Smooth muscle cell (in vitro differentiated cells): ENCODE measurements at regions not wholly inside any gene's neighbourhood (a gene's known extent, or its start where the extent isn't known, plus 50 kb on each side); places are given as distances from the start of the nearest gene placed in this dataset.

Experiments
- DNase-seq: peaks from one replicate; lab custom pipeline; 2025; ENCODE audit not compliant: unreplicated experiment; lab: John Stamatoyannopoulos, UW
- H2AFZ ChIP-seq: fragments of 200-600 bp; sonication (generic); 2 replicates; pipeline ENCODE4 v1.6.0; 2016; ENCODE audit warnings: antibody characterized with exemption, low read depth, mild to moderate bottlenecking
- H3F3A ChIP-seq: fragments of 200-600 bp; sonication (generic); 2 replicates; pipeline ENCODE4 v1.6.0; 2017; ENCODE audit warnings: antibody characterized with exemption, low read depth
- H3K27ac ChIP-seq: fragments of 200-600 bp; sonication (generic); 2 replicates; pipeline ENCODE4 v1.5.1; 2016; ENCODE audit warnings: low read depth, mild to moderate bottlenecking
- H3K27me3 ChIP-seq: fragments of 200-600 bp; sonication (generic); 2 replicates; pipeline ENCODE4 v1.6.1; 2016; ENCODE audit warnings: low read depth, mild to moderate bottlenecking
- H3K36me3 ChIP-seq: fragments of 200-600 bp; sonication (generic); 2 replicates; pipeline ENCODE4 v1.5.1; 2016; ENCODE audit warnings: low read depth
- H3K4me1 ChIP-seq: fragments of 200-600 bp; sonication (generic); 2 replicates; pipeline ENCODE4 v1.5.1; 2016; ENCODE audit warnings: low read depth
- H3K4me2 ChIP-seq: fragments of 200-600 bp; sonication (generic); 2 replicates; pipeline ENCODE4 v1.6.0; 2016; ENCODE audit warnings: mild to moderate bottlenecking
- H3K4me3 ChIP-seq: fragments of 200-600 bp; sonication (generic); 2 replicates; pipeline ENCODE4 v1.5.1; 2016; ENCODE audit warnings: mild to moderate bottlenecking
- H3K79me2 ChIP-seq: fragments of 200-600 bp; sonication (generic); 2 replicates; pipeline ENCODE4 v1.6.0; 2016; ENCODE audit warnings: low read depth, mild to moderate bottlenecking
- H3K9ac ChIP-seq: fragments of 200-600 bp; sonication (generic); 2 replicates; pipeline ENCODE4 v1.6.0; 2016; ENCODE audit warnings: low read depth
- H3K9me3 ChIP-seq: fragments of 200-600 bp; sonication (generic); replicated peaks from 2 replicates; pipeline ENCODE4 v1.5.1; 2016; ENCODE audit warnings: low read depth
- H4K20me1 ChIP-seq: fragments of 200-600 bp; sonication (generic); 2 replicates; pipeline ENCODE4 v1.6.0; 2016; ENCODE audit warnings: low read depth
- WGBS: methylation state at CpG from one replicate; pipeline ENCODE4 v1.1.7; 2016; ENCODE audit warnings: low lambda C conversion rate; 5-methylcytosine and 5-hydroxymethylcytosine counted together
- TF ChIP-seq, protein P1 (sequence below): fragments of 200-600 bp; sonication (generic); IDR thresholded peaks from 2 replicates; pipeline ENCODE4 v1.5.1; 2017; ENCODE audit warnings: borderline replicate concordance, mild to moderate bottlenecking, antibody characterized with exemption; ENCODE audit not compliant: insufficient read depth, poor library complexity, severe bottlenecking

DNA sequence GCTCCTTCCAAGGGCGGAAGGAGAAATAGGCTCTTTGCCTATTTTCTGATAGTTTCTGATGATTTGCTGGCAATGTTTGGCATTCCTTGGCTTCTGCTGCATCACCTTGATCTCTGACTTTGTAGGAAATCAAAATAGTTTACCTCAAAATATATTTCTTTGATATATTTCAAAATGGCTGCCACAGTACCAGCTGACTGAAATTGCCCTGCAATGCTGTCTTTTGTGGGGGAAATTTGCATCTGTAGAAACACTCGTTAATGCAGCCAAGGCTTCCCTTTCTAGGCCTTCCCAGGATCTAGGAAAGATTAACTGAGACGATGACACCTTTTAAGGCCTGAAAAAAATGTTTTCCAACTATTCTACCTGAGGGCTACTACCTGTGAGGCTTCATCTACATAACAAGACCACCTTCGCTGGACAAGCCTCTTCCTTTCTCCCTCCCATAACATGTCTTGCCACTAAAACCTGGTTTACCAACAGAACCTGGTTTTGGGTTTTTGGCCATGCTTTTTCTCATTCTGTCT, 212.8 kb upstream of the SSTR1 start:
- 73% methylated on average over 4 of the region's 4 CpGs for WGBS

DNA sequence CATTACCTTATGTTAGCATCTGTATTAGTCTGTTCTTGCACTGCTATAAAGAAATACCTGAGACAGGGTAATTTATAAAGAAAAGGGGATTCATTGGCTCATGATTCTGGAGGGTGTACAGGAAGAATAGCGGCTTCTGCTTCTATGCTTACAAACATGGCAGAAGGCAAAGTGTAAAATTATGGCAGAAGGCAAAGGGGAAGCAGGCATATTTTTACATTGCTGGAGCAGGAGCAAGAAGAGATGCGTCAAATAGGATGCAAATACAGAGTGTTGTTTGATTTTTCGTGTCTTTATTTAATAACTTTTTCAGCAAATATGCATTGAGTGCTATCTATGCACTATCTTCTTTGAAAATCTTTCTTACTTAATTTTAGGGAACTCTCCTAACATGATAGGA, 210.7 kb upstream of the SSTR1 start:
- Histone ChIP-seq H3K9me3 (no peaks in the 10 kb centered on the region), H3K4me3 (no peak overlapping the region), H2AFZ (no peak overlapping the region), H3K27ac (no peak overlapping the region), H3F3A (no peaks in the 10 kb centered on the region), H3K79me2 (no peaks in the 10 kb centered on the region), H3K9ac (no peak overlapping the region), H3K4me1 (no peaks in the 10 kb centered on the region), H3K4me2 (no peak overlapping the region), H3K27me3 (no peaks in the 10 kb centered on the region), H4K20me1 (no peaks in the 10 kb centered on the region), H3K36me3 (no peaks in the 10 kb centered on the region)
- TF ChIP-seq, protein P1, sequence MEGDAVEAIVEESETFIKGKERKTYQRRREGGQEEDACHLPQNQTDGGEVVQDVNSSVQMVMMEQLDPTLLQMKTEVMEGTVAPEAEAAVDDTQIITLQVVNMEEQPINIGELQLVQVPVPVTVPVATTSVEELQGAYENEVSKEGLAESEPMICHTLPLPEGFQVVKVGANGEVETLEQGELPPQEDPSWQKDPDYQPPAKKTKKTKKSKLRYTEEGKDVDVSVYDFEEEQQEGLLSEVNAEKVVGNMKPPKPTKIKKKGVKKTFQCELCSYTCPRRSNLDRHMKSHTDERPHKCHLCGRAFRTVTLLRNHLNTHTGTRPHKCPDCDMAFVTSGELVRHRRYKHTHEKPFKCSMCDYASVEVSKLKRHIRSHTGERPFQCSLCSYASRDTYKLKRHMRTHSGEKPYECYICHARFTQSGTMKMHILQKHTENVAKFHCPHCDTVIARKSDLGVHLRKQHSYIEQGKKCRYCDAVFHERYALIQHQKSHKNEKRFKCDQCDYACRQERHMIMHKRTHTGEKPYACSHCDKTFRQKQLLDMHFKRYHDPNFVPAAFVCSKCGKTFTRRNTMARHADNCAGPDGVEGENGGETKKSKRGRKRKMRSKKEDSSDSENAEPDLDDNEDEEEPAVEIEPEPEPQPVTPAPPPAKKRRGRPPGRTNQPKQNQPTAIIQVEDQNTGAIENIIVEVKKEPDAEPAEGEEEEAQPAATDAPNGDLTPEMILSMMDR: no peak
- 96% methylated on average over 3 of the region's 3 CpGs for WGBS
- no peak for DNase-seq

More for the DNA sequence above, 212.8 kb upstream of the SSTR1 start:
- Histone ChIP-seq H3K27ac (no peak overlapping the region), H3K4me2 (no peak overlapping the region), H3F3A (no peaks in the 10 kb centered on the region), H2AFZ (no peak overlapping the region), H3K36me3 (no peaks in the 10 kb centered on the region), H3K79me2 (no peaks in the 10 kb centered on the region), H3K27me3 (no peaks in the 10 kb centered on the region), H3K4me1 (no peaks in the 10 kb centered on the region), H3K4me3 (no peak overlapping the region), H3K9ac (no peak overlapping the region), H3K9me3 (no peaks in the 10 kb centered on the region), H4K20me1 (no peaks in the 10 kb centered on the region)
- DNase-seq: no peak
- TF ChIP-seq, protein P1: no peak

DNA sequence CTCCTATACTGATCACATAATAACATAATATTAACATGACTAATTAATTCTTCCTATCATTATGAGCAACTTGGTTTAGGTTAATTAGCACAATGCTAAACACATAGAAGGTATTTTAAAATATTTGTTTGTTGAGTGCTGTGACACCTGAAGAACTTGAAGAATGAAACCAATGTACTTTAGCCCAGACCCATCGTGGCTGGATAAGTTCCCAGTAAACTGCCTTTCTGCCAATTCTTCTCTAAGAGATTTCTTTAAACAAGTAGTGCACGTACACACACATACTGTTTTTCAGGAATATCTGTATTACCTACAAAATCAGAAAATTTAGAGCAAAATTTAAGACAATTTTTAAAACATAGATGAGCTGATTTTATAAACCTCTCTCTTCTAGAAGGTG, 207.4 kb upstream of the SSTR1 start:
- Histone ChIP-seq H3K4me2 (no peak overlapping the region), H3K4me1 (no peaks in the 10 kb centered on the region), H3K27ac (no peak overlapping the region), H3K9ac (no peak overlapping the region), H3K4me3 (no peak overlapping the region), H3F3A (no peaks in the 10 kb centered on the region), H3K79me2 (no peaks in the 10 kb centered on the region), H3K36me3 (no peaks in the 10 kb centered on the region), H3K9me3 (no peaks in the 10 kb centered on the region), H3K27me3 (no peaks in the 10 kb centered on the region), H4K20me1 (no peaks in the 10 kb centered on the region), H2AFZ (no peak overlapping the region)
- TF ChIP-seq, protein P1: no peak
- no peak for DNase-seq
- 84% methylated on average over 2 of the region's 2 CpGs for WGBS

DNA sequence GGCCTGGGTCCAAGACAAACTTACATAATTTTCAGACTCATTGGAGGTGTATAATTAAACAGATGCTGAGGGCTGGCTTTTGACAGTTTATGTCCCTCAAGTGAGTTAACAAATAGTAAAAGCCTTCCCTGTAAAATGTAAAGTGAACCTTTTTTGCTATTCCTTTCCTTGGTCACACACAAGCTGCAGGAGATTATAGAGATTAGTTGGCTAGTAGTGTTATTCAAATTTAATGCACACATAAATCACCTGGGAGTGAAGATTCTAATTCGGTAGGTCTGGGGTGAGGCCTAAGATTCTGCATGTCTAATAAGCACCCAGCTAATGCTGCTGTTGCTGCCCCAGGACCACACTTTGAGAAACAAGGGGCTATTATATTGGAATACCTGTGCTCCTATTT, 206.2 kb upstream of the SSTR1 start:
- Histone ChIP-seq H2AFZ (no peak overlapping the region), H4K20me1 (no peaks in the 10 kb centered on the region), H3K9me3 (no peaks in the 10 kb centered on the region), H3K9ac (no peak overlapping the region), H3F3A (no peaks in the 10 kb centered on the region), H3K4me1 (no peaks in the 10 kb centered on the region), H3K4me3 (no peak overlapping the region), H3K27ac (no peak overlapping the region), H3K79me2 (no peaks in the 10 kb centered on the region), H3K36me3 (no peaks in the 10 kb centered on the region), H3K4me2 (no peak overlapping the region), H3K27me3 (no peaks in the 10 kb centered on the region)
- no peak for DNase-seq
- TF ChIP-seq, protein P1: no peak
- 83% methylated on average over 1 of the region's 1 CpG for WGBS
